Large intestine (tissue), 3 donors: ENCODE measurements at regions not wholly inside any gene's neighbourhood (a gene's known extent, or its start where the extent isn't known, plus 50 kb on each side); places are given as distances from the start of the nearest gene placed in this dataset.
"Not testable (repeated sequence)": the region's sequence is repeated elsewhere in the genome, so short reads cannot be mapped to it uniquely, and the experiment has no call there.

ENCODE experiments used
- DNase-seq, 2 donors: peaks; one replicate each; pipeline versions ENCODE4 v3.0.0 to v3.0.0-alpha.2; 2013
- H3K27ac ChIP-seq: one replicate; pipeline ENCODE4 v1.5.1; 2013; ENCODE audit warnings: low read length
- H3K27me3 ChIP-seq: 2 replicates; pipeline ENCODE4 v1.6.1; 2013; ENCODE audit warnings: low read length; ENCODE audit not compliant: control insufficient read depth, insufficient read depth
- H3K36me3 ChIP-seq: 2 replicates; pipeline ENCODE4 v1.6.1; 2013; ENCODE audit warnings: low read length; ENCODE audit not compliant: control insufficient read depth, insufficient read depth
- H3K4me1 ChIP-seq: one replicate; pipeline ENCODE4 v1.6.1; 2013; ENCODE audit warnings: low read length; ENCODE audit not compliant: control insufficient read depth, insufficient read depth
- H3K4me3 ChIP-seq: one replicate; pipeline ENCODE4 v1.5.1; 2013; ENCODE audit warnings: low read length
- H3K9me3 ChIP-seq: one replicate; pipeline ENCODE4 v1.6.1; 2013; ENCODE audit warnings: mild to moderate bottlenecking, low read depth, low read length, moderate library complexity; ENCODE audit not compliant: control insufficient read depth
- WGBS: methylation state at CpG from one replicate; pipeline ENCODE4 v1.1.5; 2013; ENCODE audit warnings: low lambda C conversion rate; ENCODE audit not compliant: insufficient coverage; 5-methylcytosine and 5-hydroxymethylcytosine counted together

- Histone ChIP-seq H3K27me3 (no peaks in the 10 kb centered on the region), H3K4me1 (no peaks in the 10 kb centered on the region), H3K9me3 (no peaks in the 10 kb centered on the region), H3K36me3 (no peaks in the 10 kb centered on the region), H3K4me3 (no peak overlapping the region), H3K27ac (no peak overlapping the region)
- WGBS, result 86% methylated on average over 1 of the region's 1 CpG
- no peak for DNase-seq
Observed at GRCh38 chr6:85132091-85132490, 317.8 kb upstream of the NT5E start.

DNA sequence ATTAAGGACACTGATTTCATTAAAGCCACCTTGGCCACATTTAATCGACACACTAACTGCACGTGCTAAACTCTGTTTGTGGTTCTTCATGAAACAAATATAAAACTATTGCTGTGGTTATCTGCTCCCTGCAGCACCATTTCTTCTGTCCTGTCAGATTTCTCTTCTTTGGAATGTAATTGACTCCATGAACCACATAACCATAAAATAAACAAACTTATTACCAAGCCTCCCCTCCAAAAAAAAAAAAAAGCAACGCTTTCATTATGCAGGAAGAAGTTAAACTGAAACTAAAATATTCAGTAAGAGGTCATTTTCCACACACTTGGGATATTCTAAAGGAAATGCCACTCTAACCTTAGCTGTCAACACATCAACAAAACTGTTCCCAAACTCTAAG, 319.1 kb upstream of the NT5E start:
- DNase-seq, result no peak
- no peak overlapping the region for H3K4me3 ChIP-seq
- no peaks in the 10 kb centered on the region for H3K4me1 ChIP-seq
- WGBS, result 100% methylated on average over 2 of the region's 3 CpGs
- no peaks in the 10 kb centered on the region for H3K36me3 ChIP-seq
- no peaks in the 10 kb centered on the region for H3K9me3 ChIP-seq
- no peaks in the 10 kb centered on the region for H3K27me3 ChIP-seq
- H3K27ac ChIP-seq, result no peak overlapping the region

DNA sequence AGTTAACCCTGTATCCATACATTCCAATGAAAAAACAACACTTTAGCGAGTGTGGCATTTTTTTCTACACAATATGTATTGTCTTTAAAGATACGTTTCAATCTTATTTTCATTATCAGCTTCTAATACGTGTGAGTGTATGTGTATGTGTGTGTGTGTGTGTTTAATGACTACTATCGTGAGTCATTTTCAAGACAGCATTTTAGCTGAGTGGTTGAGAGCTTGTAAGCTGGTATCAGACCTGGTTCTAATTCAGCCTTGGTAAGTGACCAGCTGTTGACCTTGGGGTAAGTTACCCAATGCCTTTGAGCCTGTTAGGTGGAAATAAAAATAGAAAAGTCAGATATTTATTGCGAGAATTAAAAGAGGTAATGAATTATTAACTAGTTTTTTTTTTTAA, 320.0 kb upstream of the NT5E start:
- Histone ChIP-seq H3K9me3 (no peaks in the 10 kb centered on the region), H3K4me1 (no peaks in the 10 kb centered on the region), H3K27me3 (no peaks in the 10 kb centered on the region), H3K36me3 (no peaks in the 10 kb centered on the region), H3K27ac (no peak overlapping the region), H3K4me3 (no peak overlapping the region)
- whole genome bisulfite sequencing, result 60% methylated on average over 2 of the region's 5 CpGs
- no peak for DNase-seq

- H3K27ac ChIP-seq, result no peak overlapping the region
- no peaks in the 10 kb centered on the region for H3K4me1 ChIP-seq
- DNase-seq, result no peak
- no CpG with 5 or more reads among the region's 4 CpGs for WGBS
- H3K27me3 ChIP-seq, result no peaks in the 10 kb centered on the region
- H3K4me3 ChIP-seq, result no peak overlapping the region
- no peaks in the 10 kb centered on the region for H3K9me3 ChIP-seq
- no peaks in the 10 kb centered on the region for H3K36me3 ChIP-seq
Observed at GRCh38 chr6:85128781-85129180, 321.1 kb upstream of the NT5E start.

GRCh38 chr6:85128256-85128655, 321.6 kb upstream of the NT5E start:
- not testable (repeated sequence) for H3K9me3 ChIP-seq, H3K36me3 ChIP-seq, H3K4me3 ChIP-seq, DNase-seq, H3K27me3 ChIP-seq, H3K4me1 ChIP-seq, H3K27ac ChIP-seq
- WGBS, result no CpG with 5 or more reads among the region's 3 CpGs

GRCh38 chr6:85127696-85128243, 322.1 kb upstream of the NT5E start:
- Histone ChIP-seq H3K36me3 (no peaks in the 10 kb centered on the region), H3K4me3 (no peak overlapping the region), H3K4me1 (no peaks in the 10 kb centered on the region), H3K27me3 (no peaks in the 10 kb centered on the region), H3K9me3 (no peaks in the 10 kb centered on the region), H3K27ac (no peak overlapping the region)
- no CpG with 5 or more reads among the region's 3 CpGs for WGBS
- DNase-seq, result no peak

DNA sequence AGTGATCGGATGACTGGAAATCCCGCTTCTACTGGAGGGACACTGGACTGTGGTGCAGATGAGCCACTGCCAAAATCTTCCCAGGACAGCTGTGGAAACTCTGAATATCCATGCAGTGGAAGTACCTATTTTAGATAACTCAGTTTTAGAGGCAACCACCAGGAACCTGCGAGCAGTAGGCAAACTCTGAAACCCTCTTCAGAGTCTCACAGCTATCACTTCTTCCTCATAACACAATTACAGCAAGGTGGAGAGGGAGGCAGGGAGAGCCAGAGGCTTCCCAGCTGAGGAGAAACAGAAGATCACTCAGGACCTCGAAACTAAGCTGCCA, 322.8 kb upstream of the NT5E start:
- WGBS, result no CpG with 5 or more reads among the region's 4 CpGs
- H3K9me3 ChIP-seq, result no peaks in the 10 kb centered on the region
- DNase-seq, result no peak
- H3K27ac ChIP-seq, result no peak overlapping the region
- no peaks in the 10 kb centered on the region for H3K27me3 ChIP-seq
- no peaks in the 10 kb centered on the region for H3K36me3 ChIP-seq
- H3K4me1 ChIP-seq, result no peaks in the 10 kb centered on the region
- H3K4me3 ChIP-seq, result no peak overlapping the region

- no peaks in the 10 kb centered on the region for H3K9me3 ChIP-seq
- H3K36me3 ChIP-seq, result no peaks in the 10 kb centered on the region
- no peaks in the 10 kb centered on the region for H3K27me3 ChIP-seq
- WGBS, result no CpG with 5 or more reads among the region's 11 CpGs
- peak; percentile 19 to 20 for DNase-seq
- no peaks in the 10 kb centered on the region for H3K4me1 ChIP-seq
- H3K4me3 ChIP-seq, result no peak overlapping the region
- no peak overlapping the region for H3K27ac ChIP-seq
Observed at GRCh38 chr6:85126485-85127167, 323.3 kb upstream of the NT5E start.

- DNase-seq, result no peak
- WGBS, result no CpG with 5 or more reads among the region's 3 CpGs
Observed at GRCh38 chr6:85125526-85125925, 324.4 kb upstream of the NT5E start.

DNA sequence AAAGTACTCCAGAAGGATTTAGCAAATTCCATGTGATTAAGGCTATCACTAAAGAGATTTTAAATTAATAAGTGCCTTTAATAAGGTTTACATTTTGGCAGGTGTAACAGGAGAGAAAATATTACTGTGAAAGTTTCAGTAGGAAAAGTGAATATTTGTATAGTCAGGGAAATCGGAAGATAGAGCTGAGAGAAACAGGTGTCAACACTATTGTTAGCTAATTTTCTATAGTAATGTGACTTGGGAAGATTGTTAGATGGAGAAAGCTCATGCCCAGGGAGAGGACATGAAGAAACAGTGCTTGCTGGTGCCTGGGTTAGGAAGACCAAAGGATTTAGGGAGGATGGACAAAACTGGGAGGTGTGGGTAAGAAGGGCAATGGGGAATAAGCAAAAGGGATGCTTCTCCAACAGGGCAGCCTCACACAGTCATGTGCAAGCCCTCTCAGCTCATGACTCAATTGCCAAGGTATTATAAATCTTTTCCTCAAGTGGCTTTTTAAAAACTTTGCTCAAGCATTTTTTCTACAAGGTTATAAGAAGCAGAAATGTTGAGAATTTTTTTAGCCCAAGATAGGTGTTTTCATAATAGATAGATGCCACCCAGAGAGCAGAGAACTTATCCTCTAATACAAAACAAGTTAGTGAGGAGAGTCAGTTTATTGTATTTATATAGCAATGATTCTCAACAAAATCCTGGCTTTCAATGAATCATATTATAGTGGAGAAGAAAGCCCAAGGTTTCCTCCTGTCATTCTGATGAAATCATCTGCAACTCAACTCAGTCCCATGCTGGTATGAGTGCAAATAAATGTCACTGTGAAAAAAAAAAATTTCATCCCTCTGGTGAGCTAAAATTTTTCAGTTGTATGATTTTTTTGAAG, 325.2 kb upstream of the NT5E start:
- H3K36me3 ChIP-seq, result no peaks in the 10 kb centered on the region
- WGBS, result 78% methylated on average over 1 of the region's 1 CpG
- H3K27me3 ChIP-seq, result no peaks in the 10 kb centered on the region
- no peaks in the 10 kb centered on the region for H3K4me1 ChIP-seq
- H3K4me3 ChIP-seq, result no peak overlapping the region
- no peak overlapping the region for H3K27ac ChIP-seq
- DNase-seq, result no peak
- no peaks in the 10 kb centered on the region for H3K9me3 ChIP-seq

More at GRCh38 chr6:85125526-85125925, 324.4 kb upstream of the NT5E start:
- H3K9me3 ChIP-seq, result no peaks in the 10 kb centered on the region
- H3K4me3 ChIP-seq, result no peak overlapping the region
- no peaks in the 10 kb centered on the region for H3K36me3 ChIP-seq
- no peaks in the 10 kb centered on the region for H3K4me1 ChIP-seq
- no peaks in the 10 kb centered on the region for H3K27me3 ChIP-seq
- no peak overlapping the region for H3K27ac ChIP-seq
